Calu3 (cell line): ENCODE measurements at regions not wholly inside any gene's neighbourhood (a gene's known extent, or its start where the extent isn't known, plus 50 kb on each side); places are given as distances from the start of the nearest gene placed in this dataset.
"Not testable (repeated sequence)": the region's sequence is repeated elsewhere in the genome, so short reads cannot be mapped to it uniquely, and the experiment has no call there.

ENCODE experiments used
- BruUV-seq: library from RNA; stranded (reverse); fragments of 400-500 nt; replicated peaks from 2 replicates; lab custom pipeline; 2021; lab: Mats Ljungman, UMichigan
- CTCF ChIA-PET: fragments of 300-600 bp; sonication (Branson Sonifier 250); formaldehyde crosslinking; loops from one replicate; lab custom pipeline; 2022; ENCODE audit warnings: antibody characterized with exemption; lab: Charles Lee
- DNase-seq: peaks from one replicate; pipeline ENCODE4 v3.0.0; 2022
- H3K27ac Mint-ChIP-seq: one replicate; pipeline ENCODE4 v1.8.0; 2022; ENCODE audit warnings: mixed read lengths; ENCODE audit not compliant: unreplicated experiment
- H3K27me3 Mint-ChIP-seq: one replicate; pipeline ENCODE4 v1.8.0; 2022; ENCODE audit warnings: mixed read lengths; ENCODE audit not compliant: unreplicated experiment
- H3K36me3 Mint-ChIP-seq: one replicate; pipeline ENCODE4 v1.8.0; 2022; ENCODE audit warnings: mild to moderate bottlenecking, moderate library complexity, mixed read lengths; ENCODE audit not compliant: insufficient read depth, unreplicated experiment
- H3K4me1 Mint-ChIP-seq: one replicate; pipeline ENCODE4 v1.8.0; 2022; ENCODE audit warnings: mild to moderate bottlenecking, low read depth, mixed read lengths; ENCODE audit not compliant: unreplicated experiment
- H3K4me3 Mint-ChIP-seq: one replicate; pipeline ENCODE4 v1.8.0; 2022; ENCODE audit warnings: mild to moderate bottlenecking, low read depth, moderate library complexity, mixed read lengths; ENCODE audit not compliant: unreplicated experiment
- H3K9me3 Mint-ChIP-seq: one replicate; pipeline ENCODE4 v1.8.0; 2022; ENCODE audit warnings: low read depth, mixed read lengths; ENCODE audit not compliant: unreplicated experiment
- intact Hi-C: fragments of 100-400 bp; cut with micrococcal nuclease; formaldehyde crosslinking; loops from one replicate; pipeline ENCODE4 v1.10.0; 2022; ENCODE audit not compliant: unreplicated experiment
- TF ChIP-seq, protein P1 (sequence below): fragments of 200-600 bp; IDR thresholded peaks from one replicate; pipeline ENCODE4 v1.8.0; 2022; ENCODE audit warnings: antibody characterized with exemption; ENCODE audit not compliant: unreplicated experiment

DNA sequence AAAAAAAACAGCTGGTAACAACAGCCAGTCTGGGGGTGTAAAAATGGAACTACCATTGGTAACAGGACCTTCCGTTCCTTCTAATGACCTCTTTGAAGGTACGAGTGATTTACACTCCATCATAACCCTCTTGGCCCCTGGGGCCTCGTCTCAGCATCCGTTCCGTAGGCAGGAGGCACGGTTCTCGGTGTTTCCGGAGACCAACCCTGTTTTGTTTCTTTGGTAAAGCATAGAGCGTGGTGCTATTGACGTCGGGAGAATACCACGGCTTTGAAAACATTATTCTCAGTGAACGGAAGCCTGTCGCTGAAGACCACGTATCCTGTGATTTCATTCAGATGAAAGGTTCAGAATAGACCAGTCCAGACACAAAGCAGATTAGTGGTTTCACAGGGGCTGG lies 198.9 kb downstream of the ASMT start:
- H3K27ac Mint-ChIP-seq: no peak overlapping the region
- BruUV-seq: no TSS peak
- H3K4me1 Mint-ChIP-seq: no peaks in the 10 kb centered on the region
- no peaks in the 10 kb centered on the region for H3K27me3 Mint-ChIP-seq
- intact Hi-C loops: no loop called here
- no peak for DNase-seq
- H3K36me3 Mint-ChIP-seq: no peaks in the 10 kb centered on the region
- CTCF ChIA-PET: no interaction called here
- H3K9me3 Mint-ChIP-seq: peaks cover 2% of the 10 kb centered on the region
- H3K4me3 Mint-ChIP-seq: no peak overlapping the region
- TF ChIP-seq, protein P1, sequence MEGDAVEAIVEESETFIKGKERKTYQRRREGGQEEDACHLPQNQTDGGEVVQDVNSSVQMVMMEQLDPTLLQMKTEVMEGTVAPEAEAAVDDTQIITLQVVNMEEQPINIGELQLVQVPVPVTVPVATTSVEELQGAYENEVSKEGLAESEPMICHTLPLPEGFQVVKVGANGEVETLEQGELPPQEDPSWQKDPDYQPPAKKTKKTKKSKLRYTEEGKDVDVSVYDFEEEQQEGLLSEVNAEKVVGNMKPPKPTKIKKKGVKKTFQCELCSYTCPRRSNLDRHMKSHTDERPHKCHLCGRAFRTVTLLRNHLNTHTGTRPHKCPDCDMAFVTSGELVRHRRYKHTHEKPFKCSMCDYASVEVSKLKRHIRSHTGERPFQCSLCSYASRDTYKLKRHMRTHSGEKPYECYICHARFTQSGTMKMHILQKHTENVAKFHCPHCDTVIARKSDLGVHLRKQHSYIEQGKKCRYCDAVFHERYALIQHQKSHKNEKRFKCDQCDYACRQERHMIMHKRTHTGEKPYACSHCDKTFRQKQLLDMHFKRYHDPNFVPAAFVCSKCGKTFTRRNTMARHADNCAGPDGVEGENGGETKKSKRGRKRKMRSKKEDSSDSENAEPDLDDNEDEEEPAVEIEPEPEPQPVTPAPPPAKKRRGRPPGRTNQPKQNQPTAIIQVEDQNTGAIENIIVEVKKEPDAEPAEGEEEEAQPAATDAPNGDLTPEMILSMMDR: no peak

DNA sequence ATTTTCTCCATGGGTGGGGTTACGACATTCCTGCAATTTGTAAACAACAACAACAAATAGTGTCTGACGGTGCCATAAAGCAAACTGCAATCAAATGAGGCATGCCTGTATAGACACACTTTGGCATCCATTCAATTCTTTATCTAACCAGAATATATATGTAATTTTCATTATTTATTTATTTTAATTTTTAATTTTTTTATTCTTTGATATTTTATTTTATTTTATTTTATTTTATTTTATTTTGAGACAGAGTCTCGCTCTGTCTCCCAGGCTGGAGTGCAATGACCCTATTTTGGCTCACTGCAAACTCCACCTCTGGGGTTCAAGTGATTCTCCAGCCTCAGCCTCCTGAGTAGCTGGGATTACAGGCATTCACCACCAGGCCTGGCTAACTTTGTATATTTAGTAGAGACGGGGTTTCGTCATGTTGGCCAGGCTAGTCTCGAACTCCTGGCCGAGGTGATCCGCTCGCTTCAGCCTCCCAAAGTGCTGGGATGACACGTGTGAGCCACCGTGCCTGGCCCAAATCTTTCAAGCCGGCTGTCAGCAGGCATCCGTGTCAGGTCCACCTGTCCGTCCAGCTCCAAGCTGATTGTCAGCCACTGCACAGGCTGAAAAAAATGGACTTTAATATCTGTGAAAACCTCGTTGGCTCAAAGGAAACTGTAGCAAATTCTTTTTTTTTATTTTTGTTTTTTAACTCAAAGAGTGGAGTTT lies 200.8 kb downstream of the ASMT start:
- H3K27me3 Mint-ChIP-seq: no peaks in the 10 kb centered on the region

DNA sequence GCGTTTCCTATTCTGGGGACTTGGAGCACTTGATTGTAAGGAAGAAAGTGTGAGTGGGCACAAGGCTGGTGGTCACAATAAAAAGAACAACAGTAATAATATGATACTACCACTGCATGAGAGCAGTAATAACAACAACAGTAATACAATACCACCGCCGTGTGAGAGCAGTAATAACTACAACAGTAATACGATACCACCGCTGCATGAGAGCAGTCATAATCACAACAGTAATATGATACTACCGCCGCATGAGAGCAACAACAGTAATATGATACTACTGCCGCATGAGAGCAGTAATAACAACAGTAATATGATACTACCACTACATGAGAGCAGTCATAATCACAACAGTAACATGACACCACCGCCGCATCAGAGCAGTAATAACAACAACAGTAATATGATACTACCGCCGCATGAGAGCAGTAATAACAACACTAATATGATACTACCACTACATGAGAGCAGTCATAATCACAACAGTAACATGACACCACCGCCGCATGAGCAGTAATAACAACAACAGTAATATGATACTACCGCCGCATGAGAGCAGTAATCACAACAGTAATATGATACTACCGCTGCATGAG lies 201.6 kb downstream of the ASMT start:
- H3K27ac Mint-ChIP-seq, H3K36me3 Mint-ChIP-seq, H3K9me3 Mint-ChIP-seq, H3K4me3 Mint-ChIP-seq, BruUV-seq, H3K27me3 Mint-ChIP-seq, DNase-seq, intact Hi-C loops, H3K4me1 Mint-ChIP-seq, CTCF ChIA-PET: not testable (repeated sequence)

More for the DNA sequence above, 200.8 kb downstream of the ASMT start:
- no peak overlapping the region for H3K4me3 Mint-ChIP-seq
- no peak for DNase-seq
- CTCF ChIA-PET: no interaction called here
- intact Hi-C loops: no loop called here
- peaks cover 2% of the 10 kb centered on the region for H3K9me3 Mint-ChIP-seq
- no peak overlapping the region for H3K27ac Mint-ChIP-seq
- TF ChIP-seq, protein P1: no peak
- no peaks in the 10 kb centered on the region for H3K4me1 Mint-ChIP-seq
- no peaks in the 10 kb centered on the region for H3K36me3 Mint-ChIP-seq
- BruUV-seq: no TSS peak

DNA sequence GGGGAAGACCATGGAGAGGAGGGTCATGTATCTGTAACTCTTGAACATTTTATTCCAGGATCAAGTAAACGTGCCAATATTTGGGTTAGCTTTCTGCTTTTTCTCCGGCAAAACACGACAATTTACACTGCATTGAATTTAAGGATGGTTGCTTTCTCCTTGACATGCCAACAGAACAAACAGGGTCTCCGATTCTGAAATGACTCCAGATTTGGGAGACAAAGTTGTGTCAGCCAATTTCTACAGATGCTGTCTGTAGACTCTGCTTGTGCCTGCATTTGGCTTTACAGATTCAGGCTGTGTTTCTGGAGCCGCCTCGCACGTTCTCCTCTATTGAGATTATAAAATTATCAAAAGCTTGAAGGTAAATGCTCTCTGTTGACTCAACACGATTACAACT lies 207.0 kb downstream of the ASMT start:
- TF ChIP-seq, protein P1: no peak
- Mint-ChIP-seq H3K27ac (no peak overlapping the region), H3K27me3 (no peaks in the 10 kb centered on the region), H3K4me3 (no peak overlapping the region), H3K36me3 (no peaks in the 10 kb centered on the region), H3K9me3 (peaks cover 4% of the 10 kb centered on the region), H3K4me1 (no peaks in the 10 kb centered on the region)
- DNase-seq: no peak
- intact Hi-C loops: no loop called here
- CTCF ChIA-PET: no interaction called here
- no TSS peak for BruUV-seq

DNA sequence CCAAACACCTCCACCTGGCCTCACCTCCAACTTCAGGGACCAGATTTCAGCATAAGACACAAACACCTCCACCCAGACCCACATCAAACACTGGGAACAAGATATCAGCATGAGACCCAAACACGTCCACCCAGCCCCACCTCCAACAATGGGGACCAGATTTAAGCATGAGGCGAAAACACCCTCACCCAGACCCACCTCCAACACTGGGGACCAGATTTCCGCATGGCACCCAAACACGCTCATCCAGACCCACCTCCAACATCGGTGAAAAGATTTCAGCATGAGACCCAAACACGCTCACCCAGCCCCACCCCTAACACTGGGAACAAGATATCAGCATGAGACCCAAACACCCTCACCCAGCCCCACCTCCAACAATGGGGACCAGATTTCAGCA lies 210.0 kb downstream of the ASMT start:
- CTCF ChIA-PET: no interaction called here
- H3K4me3 Mint-ChIP-seq: no peak overlapping the region
- intact Hi-C loops: no loop called here
- DNase-seq: no peak
- H3K4me1 Mint-ChIP-seq: no peaks in the 10 kb centered on the region
- no TSS peak for BruUV-seq
- peaks cover 4% of the 10 kb centered on the region for H3K9me3 Mint-ChIP-seq
- TF ChIP-seq, protein P1: no peak
- H3K27ac Mint-ChIP-seq: no peak overlapping the region
- H3K27me3 Mint-ChIP-seq: no peaks in the 10 kb centered on the region
- no peaks in the 10 kb centered on the region for H3K36me3 Mint-ChIP-seq
